Activated CD8-positive, alpha-beta memory T cell treated with anti-CD3 and anti-CD28 coated beads, Interleukin-2, amount 10 ng/mL, durations not matched to agents 7 days and 5 days (primary cell): ENCODE measurements at regions not wholly inside any gene's neighbourhood (a gene's known extent, or its start where the extent isn't known, plus 50 kb on each side); places are given as distances from the start of the nearest gene placed in this dataset.

Experiments used
- ATAC-seq: fragments of 150-1000 bp; cut with Tn5 transposase; one replicate; pipeline ENCODE4 v1.10.0; 2021; ENCODE audit warnings: moderate library complexity
- CTCF ChIA-PET: fragments of 350-600 bp; sonication (Branson Sonifier 250); formaldehyde crosslinking; loops from one replicate; lab custom pipeline; 2021; ENCODE audit warnings: antibody characterized with exemption; lab: Charles Lee
- DNase-seq: peaks from one replicate; pipeline ENCODE4 v3.0.0-alpha.2; 2020
- H3K27ac Mint-ChIP-seq: one replicate; pipeline ENCODE4 v1.8.0; 2021; ENCODE audit warnings: mild to moderate bottlenecking, mixed read lengths
- H3K27me3 Mint-ChIP-seq: one replicate; pipeline ENCODE4 v1.8.0; 2021; ENCODE audit warnings: mixed read lengths
- H3K36me3 Mint-ChIP-seq: one replicate; pipeline ENCODE4 v1.8.0; 2021; ENCODE audit warnings: mild to moderate bottlenecking, mixed read lengths
- H3K4me1 Mint-ChIP-seq: one replicate; pipeline ENCODE4 v1.8.0; 2021; ENCODE audit warnings: mixed read lengths
- H3K4me3 Mint-ChIP-seq: one replicate; pipeline ENCODE4 v1.8.0; 2021; ENCODE audit warnings: mild to moderate bottlenecking, moderate library complexity, mixed read lengths
- H3K9me3 Mint-ChIP-seq: one replicate; pipeline ENCODE4 v1.8.0; 2022; ENCODE audit warnings: low read depth, mixed read lengths

GRCh38 chr13:74696148-74696922 lies 562.1 kb upstream of the KLF12 start:
- Mint-ChIP-seq H3K4me1 (no peaks in the 10 kb centered on the region), H3K4me3 (no peak overlapping the region), H3K27me3 (no peaks in the 10 kb centered on the region), H3K9me3 (no peaks in the 10 kb centered on the region), H3K27ac (no peak overlapping the region), H3K36me3 (no peaks in the 10 kb centered on the region)
- DNase-seq (no peak), ATAC-seq (no peak)
- CTCF ChIA-PET, result no interaction called here

DNA sequence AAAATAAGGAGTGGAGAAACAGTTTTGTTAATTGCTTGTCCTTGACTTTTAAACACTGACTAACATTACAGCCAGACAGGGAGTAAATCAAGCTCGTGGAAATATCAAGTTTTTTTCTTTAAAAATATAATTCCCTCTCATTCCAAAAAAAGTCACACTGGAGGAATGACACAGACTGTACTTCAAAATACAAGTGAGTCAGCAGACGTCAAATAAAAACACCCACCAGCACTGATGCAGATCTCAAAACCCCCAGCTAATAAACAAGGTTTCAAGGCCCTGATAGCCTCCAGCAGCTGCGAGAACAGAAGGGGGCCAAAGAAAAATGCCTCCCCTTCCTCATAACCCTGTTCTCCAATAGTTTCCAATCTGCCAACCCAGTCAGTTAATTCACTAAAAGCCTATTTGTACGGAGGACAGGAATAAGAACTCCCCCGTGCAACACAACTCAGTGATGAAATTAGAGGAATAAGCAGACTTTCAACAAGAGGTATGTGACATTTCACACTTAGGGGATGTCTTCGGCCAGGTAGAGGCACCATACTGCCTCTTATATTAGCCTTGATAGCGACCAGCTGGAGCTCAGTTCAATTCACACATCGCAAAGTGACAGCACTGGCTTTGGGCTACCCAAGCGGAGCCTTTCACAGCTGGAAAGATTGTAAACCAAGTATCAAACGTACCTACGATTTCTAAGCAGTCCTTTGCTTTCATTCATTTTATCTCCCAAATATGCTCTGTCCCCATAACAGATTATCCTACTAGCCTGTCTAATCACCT lies 561.0 kb upstream of the KLF12 start:
- Mint-ChIP-seq H3K9me3 (no peaks in the 10 kb centered on the region), H3K4me3 (no peak overlapping the region), H3K36me3 (no peaks in the 10 kb centered on the region), H3K27ac (no peak overlapping the region), H3K27me3 (peaks cover under 1% of the 10 kb centered on the region), H3K4me1 (no peaks in the 10 kb centered on the region)
- ATAC-seq (no peak), DNase-seq (no peak)
- CTCF ChIA-PET, result no interaction called here

DNA sequence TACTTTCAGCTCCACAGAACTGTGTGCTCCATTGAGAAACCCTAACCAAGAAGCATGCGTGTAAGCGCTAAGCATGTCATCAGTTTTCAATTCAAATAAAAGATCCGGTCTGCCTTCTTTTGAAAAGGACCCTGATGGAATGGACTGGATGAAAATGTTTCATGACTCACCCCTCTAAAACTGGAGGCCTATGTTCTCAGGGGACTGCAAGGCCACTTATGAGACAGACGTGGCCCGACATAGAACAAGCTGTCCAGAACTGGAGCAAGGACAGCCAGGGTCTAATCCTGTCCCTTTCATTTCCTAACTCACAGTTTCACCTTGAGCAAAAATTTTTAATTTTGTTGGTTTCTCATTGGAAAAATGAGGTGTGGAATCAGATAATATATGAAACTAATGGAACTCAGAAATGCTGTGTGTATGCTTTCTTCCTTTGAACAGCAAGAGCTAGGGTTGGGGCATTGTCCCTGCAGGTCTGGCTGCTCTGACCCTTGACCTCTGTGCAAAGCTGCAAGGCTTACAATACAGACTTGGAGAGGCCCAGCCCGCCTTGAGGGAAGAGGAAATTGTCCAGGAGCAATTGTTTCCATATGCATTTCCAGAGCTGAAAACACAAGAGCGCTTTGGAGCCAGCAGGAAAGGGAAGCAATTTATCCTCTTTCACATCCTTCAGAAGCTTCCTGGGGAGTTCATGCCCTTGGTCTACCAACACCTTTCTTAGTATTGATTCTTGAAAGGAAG lies 553.4 kb upstream of the KLF12 start:
- DNase-seq (no peak), ATAC-seq (no peak)
- no peaks in the 10 kb centered on the region for H3K36me3 Mint-ChIP-seq
- H3K4me1 Mint-ChIP-seq, result no peaks in the 10 kb centered on the region
- CTCF ChIA-PET, result no interaction called here
- H3K27ac Mint-ChIP-seq, result no peak overlapping the region
- H3K9me3 Mint-ChIP-seq, result no peaks in the 10 kb centered on the region
- peaks cover 2% of the 10 kb centered on the region for H3K27me3 Mint-ChIP-seq
- H3K4me3 Mint-ChIP-seq, result no peak overlapping the region

DNA sequence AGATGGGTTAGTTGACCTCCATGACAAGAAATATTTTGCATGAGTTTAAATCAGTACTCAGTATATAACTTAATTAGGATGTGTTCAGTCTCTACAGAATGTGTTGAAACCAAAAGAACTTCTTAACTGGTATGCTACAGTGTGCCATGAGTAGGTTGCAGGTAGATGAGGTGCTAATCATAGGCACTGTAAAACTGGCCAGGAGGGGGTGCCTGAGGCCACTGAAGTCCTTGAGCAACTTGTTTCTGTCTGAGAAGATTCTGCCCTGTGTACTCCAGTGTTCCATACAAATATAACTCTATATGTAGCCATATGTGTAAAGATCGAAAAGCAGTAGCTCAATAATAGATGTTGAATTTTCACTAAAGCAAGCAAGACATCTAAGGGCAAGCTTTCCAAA lies 549.2 kb upstream of the KLF12 start:
- DNase-seq, result no peak
- no peak for ATAC-seq
- Mint-ChIP-seq H3K27me3 (no peaks in the 10 kb centered on the region), H3K36me3 (no peaks in the 10 kb centered on the region), H3K9me3 (no peaks in the 10 kb centered on the region), H3K4me1 (no peaks in the 10 kb centered on the region), H3K4me3 (no peak overlapping the region), H3K27ac (no peak overlapping the region)
- CTCF ChIA-PET, result no interaction called here

- ATAC-seq (no peak), DNase-seq (no peak)
- Mint-ChIP-seq H3K27ac (no peak overlapping the region), H3K27me3 (no peaks in the 10 kb centered on the region), H3K9me3 (no peaks in the 10 kb centered on the region), H3K4me1 (no peaks in the 10 kb centered on the region), H3K4me3 (no peak overlapping the region), H3K36me3 (no peaks in the 10 kb centered on the region)
- CTCF ChIA-PET, result no interaction called here
These were observed 548.5 kb upstream of the KLF12 start for GRCh38 chr13:74682746-74683145.

DNA sequence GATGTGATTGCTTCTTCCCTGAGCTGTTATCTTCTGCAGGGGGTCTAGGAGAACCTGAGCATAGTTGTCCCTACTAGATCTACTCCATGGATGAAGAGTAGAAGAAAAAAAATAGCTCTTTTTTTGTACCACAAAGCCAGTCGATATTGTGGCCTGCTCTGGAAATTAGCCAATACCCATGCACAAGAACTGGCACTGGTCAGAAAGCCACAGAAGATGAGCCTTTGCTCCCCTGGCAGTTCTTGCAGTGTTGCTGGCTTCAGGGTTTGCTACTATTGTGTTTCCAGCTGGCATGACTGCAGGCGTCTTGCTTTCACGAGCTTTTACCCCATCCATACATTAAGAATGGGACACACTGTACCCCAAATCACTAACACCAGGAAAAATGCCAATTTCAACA lies 547.7 kb upstream of the KLF12 start:
- ATAC-seq (no peak), DNase-seq (no peak)
- CTCF ChIA-PET, result no interaction called here
- Mint-ChIP-seq H3K36me3 (no peaks in the 10 kb centered on the region), H3K4me3 (no peak overlapping the region), H3K9me3 (no peaks in the 10 kb centered on the region), H3K4me1 (no peaks in the 10 kb centered on the region), H3K27ac (no peak overlapping the region), H3K27me3 (no peaks in the 10 kb centered on the region)

DNA sequence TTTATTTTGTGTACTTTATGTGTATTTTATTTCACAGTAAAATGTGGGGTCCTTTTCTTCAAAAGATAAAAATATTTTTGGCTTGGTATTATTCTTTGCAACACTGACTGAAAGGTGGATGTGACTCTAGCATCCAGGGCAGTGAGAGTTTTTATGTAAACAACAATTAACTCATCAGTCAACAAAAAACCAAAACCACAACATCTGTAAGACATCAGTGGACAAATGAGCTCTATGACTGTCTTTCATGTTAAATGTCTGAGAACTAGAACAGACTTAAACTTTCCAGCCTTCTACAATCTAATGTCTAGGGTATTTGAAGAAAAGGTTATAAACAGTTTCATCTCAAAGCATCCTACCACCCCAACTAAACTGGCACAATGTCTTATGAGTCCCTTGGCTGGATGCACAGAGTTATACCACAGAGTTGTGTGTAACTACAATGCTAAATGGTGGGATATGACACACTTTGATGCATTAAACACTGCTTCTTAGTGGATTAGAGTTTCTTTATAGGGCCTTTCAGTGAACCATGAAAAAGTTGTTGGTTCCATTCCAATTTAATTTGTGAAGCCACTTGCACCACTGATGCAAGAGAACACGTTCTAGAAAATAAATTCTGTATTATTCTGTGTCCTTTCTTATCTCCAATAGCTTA lies 544.2 kb upstream of the KLF12 start:
- Mint-ChIP-seq H3K4me1 (no peaks in the 10 kb centered on the region), H3K27ac (no peak overlapping the region), H3K27me3 (no peaks in the 10 kb centered on the region), H3K9me3 (no peaks in the 10 kb centered on the region), H3K4me3 (no peak overlapping the region), H3K36me3 (no peaks in the 10 kb centered on the region)
- CTCF ChIA-PET, result no interaction called here
- DNase-seq (no peak), ATAC-seq (no peak)

GRCh38 chr13:74675972-74676371 lies 541.8 kb upstream of the KLF12 start:
- H3K27ac Mint-ChIP-seq, result no peak overlapping the region
- ATAC-seq (no peak), DNase-seq (no peak)
- no peaks in the 10 kb centered on the region for H3K9me3 Mint-ChIP-seq
- H3K36me3 Mint-ChIP-seq, result no peaks in the 10 kb centered on the region
- no peaks in the 10 kb centered on the region for H3K4me1 Mint-ChIP-seq
- CTCF ChIA-PET, result no interaction called here
- no peaks in the 10 kb centered on the region for H3K27me3 Mint-ChIP-seq
- H3K4me3 Mint-ChIP-seq, result no peak overlapping the region

GRCh38 chr13:74675182-74675581 lies 541.0 kb upstream of the KLF12 start:
- CTCF ChIA-PET, result no interaction called here
- Mint-ChIP-seq H3K27me3 (no peaks in the 10 kb centered on the region), H3K4me3 (no peak overlapping the region), H3K36me3 (no peaks in the 10 kb centered on the region), H3K4me1 (no peaks in the 10 kb centered on the region), H3K27ac (no peak overlapping the region), H3K9me3 (no peaks in the 10 kb centered on the region)
- no peak for DNase-seq
- no peak for ATAC-seq

DNA sequence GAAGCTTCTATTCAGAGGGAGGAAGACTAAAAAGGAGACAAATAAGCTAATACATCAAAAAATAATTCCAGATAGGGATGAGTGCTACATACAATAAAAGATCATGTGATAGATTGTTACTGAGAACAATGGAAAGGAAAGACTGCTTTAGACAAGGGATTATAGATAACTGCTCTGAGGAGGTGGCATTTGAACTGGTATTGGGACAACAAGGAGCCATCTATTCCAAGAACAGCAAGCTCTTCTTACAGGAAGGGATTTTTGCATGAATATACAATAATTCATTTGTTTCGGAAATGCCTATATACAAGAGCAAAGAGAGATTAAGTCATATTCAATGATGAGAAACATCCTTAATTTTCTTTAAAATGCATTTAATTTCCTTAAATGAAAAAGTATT lies 540.5 kb upstream of the KLF12 start:
- Mint-ChIP-seq H3K4me1 (no peaks in the 10 kb centered on the region), H3K27ac (no peak overlapping the region), H3K4me3 (no peak overlapping the region), H3K9me3 (no peaks in the 10 kb centered on the region), H3K27me3 (no peaks in the 10 kb centered on the region), H3K36me3 (no peaks in the 10 kb centered on the region)
- CTCF ChIA-PET, result no interaction called here
- DNase-seq (no peak), ATAC-seq (no peak)

- H3K27me3 Mint-ChIP-seq, result peaks cover 4% of the 10 kb centered on the region
- H3K9me3 Mint-ChIP-seq, result no peaks in the 10 kb centered on the region
- H3K27ac Mint-ChIP-seq, result no peak overlapping the region
- H3K36me3 Mint-ChIP-seq, result no peaks in the 10 kb centered on the region
- H3K4me1 Mint-ChIP-seq, result no peaks in the 10 kb centered on the region
- no peak overlapping the region for H3K4me3 Mint-ChIP-seq
- DNase-seq, result no peak
- CTCF ChIA-PET, result no interaction called here
- no peak for ATAC-seq
These were observed 534.9 kb upstream of the KLF12 start for GRCh38 chr13:74669149-74669548.

GRCh38 chr13:74667656-74668203 lies 533.5 kb upstream of the KLF12 start:
- H3K27me3 Mint-ChIP-seq, result peaks cover 4% of the 10 kb centered on the region
- CTCF ChIA-PET, result no interaction called here
- H3K27ac Mint-ChIP-seq, result no peak overlapping the region
- H3K4me1 Mint-ChIP-seq, result no peaks in the 10 kb centered on the region
- no peak for ATAC-seq
- DNase-seq, result no peak
- no peaks in the 10 kb centered on the region for H3K9me3 Mint-ChIP-seq
- H3K36me3 Mint-ChIP-seq, result no peaks in the 10 kb centered on the region
- H3K4me3 Mint-ChIP-seq, result no peak overlapping the region

- Mint-ChIP-seq H3K9me3 (no peaks in the 10 kb centered on the region), H3K4me1 (no peaks in the 10 kb centered on the region), H3K4me3 (no peak overlapping the region), H3K27me3 (no peaks in the 10 kb centered on the region), H3K36me3 (no peaks in the 10 kb centered on the region), H3K27ac (no peak overlapping the region)
- CTCF ChIA-PET, result no interaction called here
- ATAC-seq (no peak), DNase-seq (no peak)
These were observed 528.7 kb upstream of the KLF12 start for GRCh38 chr13:74662905-74663304.
